Brain pericyte (primary cell): ENCODE measurements at regions not wholly inside any gene's neighbourhood (a gene's known extent, or its start where the extent isn't known, plus 50 kb on each side); places are given as distances from the start of the nearest gene placed in this dataset.
A peak's percentile ranks its signal among the peaks of the same experiment; 100 is the strongest.
"Not testable (repeated sequence)": the region's sequence is repeated elsewhere in the genome, so short reads cannot be mapped to it uniquely, and the experiment has no call there.

Experiments used
- DNase-seq: peaks from one replicate; pipeline ENCODE4 v3.0.0-alpha.2; 2012; ENCODE audit warnings: low read depth, low spot score

DNA sequence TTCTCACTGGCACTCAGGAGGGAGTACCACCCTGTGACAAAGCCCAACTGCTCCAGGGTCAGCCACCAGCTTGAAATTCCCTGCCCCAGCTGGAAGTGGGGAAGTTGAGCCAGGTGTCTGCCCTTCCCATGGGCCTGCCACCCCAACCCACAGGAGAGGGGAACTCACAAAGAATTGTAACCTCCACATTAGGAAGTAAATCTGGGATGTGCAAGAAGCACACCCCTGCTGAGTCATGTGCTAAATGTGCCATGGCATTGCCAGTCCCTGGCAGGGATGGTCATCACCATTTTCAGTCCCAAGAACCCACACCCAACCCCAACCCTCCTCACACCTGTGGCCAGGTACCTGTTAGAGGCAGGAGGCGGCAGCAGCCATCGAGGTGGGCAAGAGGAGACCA is 165.2 kb upstream of the THBS1 start:
- DNase-seq: no peak

- DNase-seq: no peak
Measured at GRCh38 chr15:39416258-39416657, 164.6 kb upstream of the THBS1 start.

GRCh38 chr15:39417366-39418134 is 163.3 kb upstream of the THBS1 start:
- DNase-seq: no peak

- DNase-seq: no peak
Measured at GRCh38 chr15:39419651-39420050, 161.2 kb upstream of the THBS1 start.

DNA sequence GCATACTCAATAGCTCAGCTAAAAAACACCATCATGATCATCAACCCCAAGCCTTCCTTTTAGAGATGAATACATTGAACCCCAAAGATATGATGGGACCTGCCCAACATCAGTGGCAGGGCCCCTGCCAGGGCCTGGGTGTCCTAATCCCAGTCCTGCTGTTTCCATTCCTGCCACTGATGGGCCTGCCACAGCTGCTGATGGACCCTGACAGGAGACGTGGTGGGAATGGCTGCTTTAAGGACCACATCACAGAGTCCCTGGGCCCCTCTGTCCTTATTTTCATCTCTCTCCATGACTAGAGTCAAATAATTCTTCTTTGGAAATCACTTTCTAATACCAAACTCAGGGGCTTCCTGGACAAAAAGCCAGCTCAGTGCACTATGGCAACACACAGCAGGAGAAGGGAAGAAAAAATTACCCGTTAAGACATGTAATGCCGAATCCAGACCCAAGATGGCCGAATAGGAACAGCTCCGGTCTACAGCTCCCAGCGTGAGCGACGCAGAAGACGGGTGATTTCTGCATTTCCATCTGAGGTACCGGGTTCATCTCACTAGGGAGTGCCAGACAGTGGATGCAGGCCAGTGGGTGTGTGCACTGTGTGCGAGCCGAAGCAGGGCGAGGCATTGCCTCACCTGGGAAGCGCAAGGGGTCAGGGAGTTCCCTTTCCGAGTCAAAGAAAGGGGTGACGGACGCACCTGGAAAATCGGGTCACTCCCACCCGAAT is 160.6 kb upstream of the THBS1 start:
- DNase-seq: not testable (repeated sequence)

DNA sequence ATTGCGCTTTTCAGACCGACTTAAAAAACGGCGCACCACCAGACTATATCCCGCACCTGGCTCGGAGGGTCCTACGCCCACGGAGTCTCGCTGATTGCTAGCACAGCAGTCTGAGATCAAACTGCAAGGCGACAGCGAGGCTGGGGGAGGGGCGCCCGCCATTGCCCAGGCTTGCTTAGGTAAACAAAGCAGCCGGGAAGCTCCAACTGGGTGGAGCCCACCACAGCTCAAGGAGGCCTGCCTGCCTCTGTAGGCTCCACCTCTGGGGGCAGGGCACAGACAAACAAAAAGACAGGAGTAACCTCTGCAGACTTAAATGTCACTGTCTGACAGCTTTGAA is 160.1 kb upstream of the THBS1 start:
- not testable (repeated sequence) for DNase-seq

GRCh38 chr15:39426552-39427532 is 154.0 kb upstream of the THBS1 start:
- no peak for DNase-seq

GRCh38 chr15:39427705-39428104 is 153.2 kb upstream of the THBS1 start:
- no peak for DNase-seq

DNA sequence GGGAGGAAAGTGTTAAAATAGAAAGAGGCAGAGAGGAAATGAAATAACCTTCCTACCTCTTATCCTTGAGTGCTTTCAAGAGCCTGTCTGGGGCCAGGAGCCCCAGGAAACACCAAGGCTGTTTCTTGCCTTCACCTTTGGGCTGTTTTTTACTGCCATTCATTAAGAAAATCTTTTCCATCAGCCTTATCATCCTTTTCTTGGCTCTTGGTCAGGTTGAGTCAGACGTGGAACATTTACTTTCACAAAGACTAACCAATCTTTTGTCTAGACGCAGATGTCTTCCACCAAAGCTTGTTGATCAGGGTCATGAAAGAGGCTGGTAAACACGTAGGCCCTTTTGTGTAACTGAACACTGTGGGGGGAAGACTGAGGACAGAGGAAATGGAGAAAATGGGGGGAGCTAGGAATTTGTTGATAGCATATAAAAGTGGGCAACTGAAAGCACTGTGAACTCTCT is 151.0 kb upstream of the THBS1 start:
- DNase-seq: no peak

DNA sequence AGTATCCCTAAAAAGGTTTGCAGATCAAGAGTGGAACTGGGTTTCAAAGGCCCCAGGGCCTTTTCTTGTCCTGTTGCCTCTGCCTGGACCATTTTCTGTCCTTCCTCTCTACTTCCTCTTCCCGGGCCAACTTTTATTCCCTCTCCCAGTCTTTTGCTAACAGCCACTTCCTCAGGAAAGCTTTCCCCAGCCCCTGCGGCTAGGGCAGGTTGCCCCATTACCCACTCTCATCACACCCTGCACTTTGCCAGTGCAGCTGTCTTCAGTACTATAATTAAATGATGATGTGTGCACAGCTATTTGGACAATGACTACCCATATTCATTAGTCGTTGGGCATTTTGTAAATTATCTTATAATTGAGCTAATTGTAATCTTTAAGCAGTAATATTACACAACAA is 150.5 kb upstream of the THBS1 start:
- no peak for DNase-seq

DNA sequence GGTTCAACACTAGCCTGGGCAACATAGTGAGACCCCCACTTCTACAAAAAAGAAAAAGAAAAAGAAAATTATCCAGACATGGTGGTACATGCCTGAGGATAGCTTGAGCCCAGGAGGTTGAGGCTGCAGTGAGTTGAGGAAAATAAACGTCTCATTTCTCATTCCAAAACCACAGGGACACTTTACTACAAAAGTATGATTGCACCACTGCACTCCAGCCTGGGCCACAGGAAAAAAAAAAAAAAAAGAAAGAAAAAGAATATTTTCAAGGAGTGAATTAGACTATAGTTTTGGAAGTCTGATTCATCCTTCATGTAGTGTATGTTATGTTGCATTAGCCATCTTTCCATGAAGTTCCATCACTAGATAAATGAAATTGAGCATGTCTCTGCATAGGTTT is 149.5 kb upstream of the THBS1 start:
- DNase-seq: no peak

DNA sequence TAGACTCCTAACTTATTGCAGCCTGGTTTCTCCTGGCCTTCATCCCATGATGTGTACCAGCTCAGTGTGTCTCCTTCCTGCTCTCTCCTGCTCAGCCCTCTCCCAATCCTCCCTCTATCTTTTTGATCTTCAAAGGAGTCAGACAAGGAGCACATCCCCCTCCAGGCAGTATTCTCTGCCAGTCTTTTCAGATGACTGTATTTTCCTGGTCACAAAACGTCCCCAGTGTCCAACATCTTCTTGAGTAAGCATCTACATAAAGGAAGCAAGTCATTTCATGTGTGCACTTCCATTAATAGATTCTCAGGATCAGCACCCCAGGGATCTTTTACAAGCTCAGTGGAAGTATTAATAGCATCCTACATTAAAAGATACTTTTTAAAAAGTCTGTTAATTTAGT is 148.9 kb upstream of the THBS1 start:
- DNase-seq: no peak

- DNase-seq: no peak
Measured at GRCh38 chr15:39432912-39433348, 147.9 kb upstream of the THBS1 start.

DNA sequence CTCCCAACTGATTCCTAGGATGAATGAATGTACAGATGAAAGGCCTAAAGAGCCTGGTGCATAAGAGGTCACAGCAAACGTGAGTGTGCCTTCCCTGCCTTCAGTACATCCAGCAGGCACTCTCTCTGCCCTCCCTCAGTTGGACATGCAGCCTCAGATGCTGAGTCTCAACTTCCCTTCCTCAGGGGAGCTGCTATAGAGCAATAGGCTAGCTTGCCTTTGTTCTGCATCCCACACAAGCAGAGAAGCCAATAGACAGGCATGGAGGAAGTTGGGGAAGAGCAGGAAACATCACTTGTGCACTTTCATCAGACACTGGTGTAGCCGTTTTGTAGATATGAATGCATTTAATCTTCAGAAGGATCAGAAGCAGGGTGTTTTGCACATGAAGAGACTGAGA is 147.5 kb upstream of the THBS1 start:
- DNase-seq: no peak

- DNase-seq: peak; percentile 11
Measured at GRCh38 chr15:39434163-39434562, 146.7 kb upstream of the THBS1 start.

DNA sequence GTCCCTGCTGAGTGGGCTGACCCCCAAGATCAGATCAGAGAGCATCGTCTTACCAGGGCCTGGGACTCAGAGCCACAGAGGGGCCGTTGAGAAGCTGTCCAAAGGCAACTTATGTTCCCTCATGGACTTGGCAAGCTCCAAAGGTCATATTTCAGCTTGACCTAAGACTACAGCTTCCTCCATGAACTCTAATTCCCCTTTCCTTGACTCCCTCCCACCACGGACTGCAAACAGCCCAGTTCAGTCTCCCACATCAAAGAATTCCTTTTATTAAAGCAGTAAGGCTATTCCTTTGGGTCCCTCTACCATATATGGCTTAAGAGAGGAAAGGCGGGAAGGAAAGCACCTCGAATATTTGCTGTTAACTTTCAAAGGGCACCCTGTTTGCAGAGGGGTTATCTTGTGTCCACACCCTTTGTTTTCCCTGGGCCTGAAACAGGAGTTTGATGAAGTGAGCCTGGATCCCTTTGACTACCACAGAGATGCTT is 146.1 kb upstream of the THBS1 start:
- DNase-seq: peak; percentile 69

- DNase-seq: no peak
Measured at GRCh38 chr15:39435244-39435643, 145.6 kb upstream of the THBS1 start.

DNA sequence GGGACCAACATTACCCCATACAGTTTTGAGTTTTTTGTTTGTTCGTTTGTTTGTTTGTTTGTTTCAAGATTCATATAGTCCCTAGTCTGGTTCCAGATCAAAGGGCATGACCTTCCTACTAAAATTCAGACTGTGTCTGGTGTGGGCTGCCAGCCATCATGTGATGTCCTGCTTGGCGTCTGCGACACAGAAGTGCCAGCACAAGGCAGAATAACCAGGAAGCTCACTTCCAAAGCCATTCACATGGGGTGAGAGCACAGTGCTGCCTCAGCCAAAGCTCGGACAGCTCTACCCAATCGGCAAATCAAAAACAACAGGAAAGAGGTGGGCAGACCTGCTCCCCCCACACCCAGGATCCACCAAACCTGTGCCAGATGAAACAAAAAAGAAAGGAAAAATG is 142.6 kb upstream of the THBS1 start:
- no peak for DNase-seq

DNA sequence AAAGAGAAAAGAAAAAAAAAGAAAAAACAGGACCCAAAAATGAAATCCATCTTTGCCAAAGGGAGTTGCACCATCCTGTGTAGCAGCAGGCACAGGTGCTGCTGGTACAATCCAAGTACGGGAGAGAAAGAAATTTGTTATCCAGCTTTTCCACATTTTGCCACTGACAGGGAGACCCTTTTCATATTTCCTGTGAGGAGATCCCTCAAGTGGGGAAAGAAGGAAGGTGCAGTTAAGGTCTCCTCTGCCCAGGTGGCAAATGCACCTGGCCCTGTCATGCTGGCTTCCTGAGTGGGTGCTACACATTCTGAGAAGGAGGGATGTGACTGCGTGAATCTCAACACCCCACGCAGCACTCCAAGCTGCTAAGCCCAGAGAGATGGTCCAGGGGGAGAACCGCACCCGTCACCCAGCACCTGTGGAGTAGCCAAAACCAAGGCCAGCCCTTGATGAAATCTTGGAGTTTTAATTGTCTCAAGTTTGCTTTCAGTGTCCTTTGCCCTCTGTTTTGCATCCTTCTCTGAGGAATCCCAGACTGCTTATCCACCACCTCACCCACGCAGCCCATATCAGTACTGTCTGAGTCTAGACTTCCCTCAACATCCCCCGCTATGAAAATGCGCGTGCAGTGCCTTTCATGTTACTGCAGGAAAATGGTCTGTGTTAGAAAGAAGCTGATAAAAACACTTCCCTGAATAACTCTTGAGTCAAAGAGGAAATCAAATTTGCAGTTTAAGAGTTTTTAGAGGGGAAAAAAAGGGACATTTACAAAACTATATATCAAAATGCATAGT is 141.9 kb upstream of the THBS1 start:
- DNase-seq: no peak

- DNase-seq: no peak
Measured at GRCh38 chr15:39442898-39443297, 138.0 kb upstream of the THBS1 start.

GRCh38 chr15:39443659-39444219 is 137.1 kb upstream of the THBS1 start:
- no peak for DNase-seq
